K562 (cell line): ENCODE measurements at regions not wholly inside any gene's neighbourhood (a gene's known extent, or its start where the extent isn't known, plus 50 kb on each side); places are given as distances from the start of the nearest gene placed in this dataset.

Source experiments
- ATAC-seq: fragments of 200-7000 bp; cut with Tn5 transposase; 3 replicates; pipeline ENCODE4 v1.9.1; 2020; ENCODE audit warnings: moderate library complexity
- BruUV-seq: library from RNA; stranded (reverse); fragments of 400-500 nt; replicated peaks from 2 replicates; lab custom pipeline; 2021; lab: Mats Ljungman, UMichigan
- CTCF ChIA-PET: fragments of 300-600 bp; formaldehyde crosslinking; extraction: SDS; loops from one replicate; lab custom pipeline; 2021; ENCODE audit warnings: low intra/inter-chr PET ratio; lab: Yijun Ruan, JAX
- POLR2A ChIA-PET: fragments of 300-600, 350-650 bp; sonication (Branson Sonifier 250); formaldehyde crosslinking; extraction: SDS; loops from one replicate; lab custom pipeline; 2021; ENCODE audit warnings: antibody characterized with exemption, inconsistent platforms; lab: Yijun Ruan, JAX
- DNase-seq, 4 experiments: peaks; one replicate each; pipeline versions ENCODE4 v3.0.0 to v3.0.0-alpha.2; 2011 to 2018; ENCODE audit warnings: low spot score in 3 of 4, mixed read lengths in 3 of 4; ENCODE audit errors: extremely low read depth in 1 of 4
- FAIRE-seq: peaks from 2 replicates; lab custom pipeline; 2011; peaks lifted over from hg19 to GRCh38; lab: Jason Lieb, UNC
- H2AFZ ChIP-seq: 2 replicates; pipeline ENCODE4 v1.6.0; 2011; ENCODE audit warnings: low read depth, low read length, control low read depth, inconsistent platforms
- H3K27ac ChIP-seq: fragments of 200-600 bp; 3 replicates; pipeline ENCODE4 v1.8.0; 2011; ENCODE audit warnings: low read depth, mild to moderate bottlenecking, control low read depth, inconsistent platforms, low read length, moderate library complexity, mixed read lengths; ENCODE audit errors: extremely low read depth
- H3K27me3 ChIP-seq, 2 experiments: fragments of 300-600 bp in 1 of 2; 2 replicates in 1 of 2; 3 replicates in 1 of 2; pipeline versions ENCODE4 v1.6.0 to v1.8.0; 2011; ENCODE audit warnings: inconsistent platforms in 2 of 2, low read length in 2 of 2, mild to moderate bottlenecking in 1 of 2, mixed read lengths in 1 of 2, moderate library complexity in 1 of 2; ENCODE audit not compliant: control insufficient read depth in 2 of 2, insufficient read depth in 2 of 2
- H3K36me3 ChIP-seq: fragments of 300-600 bp; 3 replicates; pipeline ENCODE4 v1.8.0; 2011; ENCODE audit warnings: mild to moderate bottlenecking, low read length, inconsistent platforms; ENCODE audit not compliant: control insufficient read depth, insufficient read depth
- H3K4me1 ChIP-seq, 2 experiments: fragments of 200-600 bp in 1 of 2; replicated peaks in 1 of 2; 2 replicates in 1 of 2; 3 replicates in 1 of 2; pipeline versions ENCODE4 v1.5.1 to v1.8.0; 2011; ENCODE audit warnings: inconsistent platforms in 2 of 2, low read length in 2 of 2, mild to moderate bottlenecking in 1 of 2, mixed read lengths in 1 of 2, moderate library complexity in 1 of 2; ENCODE audit not compliant: control insufficient read depth in 2 of 2, insufficient read depth in 2 of 2
- H3K4me2 ChIP-seq: 2 replicates; pipeline ENCODE4 v1.6.1; 2011; ENCODE audit warnings: low read length, control low read depth, inconsistent platforms, mixed read lengths; ENCODE audit not compliant: insufficient read depth
- H3K4me3 ChIP-seq: fragments of 200-600 bp; sonication (generic), shearing (Covaris generic); 2 replicates; pipeline ENCODE4 v1.5.1; 2016; ENCODE audit warnings: control low read depth, inconsistent platforms
- H3K79me2 ChIP-seq: fragments of 200-600 bp; 3 replicates; pipeline ENCODE4 v1.8.0; 2011; ENCODE audit warnings: low read length, inconsistent platforms; ENCODE audit not compliant: control insufficient read depth, insufficient read depth
- H3K9ac ChIP-seq, 2 experiments: 2 replicates each; pipeline versions ENCODE4 v1.6.0 to v1.6.1; 2011; ENCODE audit warnings: low read depth in 2 of 2, low read length in 2 of 2, control low read depth in 1 of 2, inconsistent platforms in 1 of 2, mild to moderate bottlenecking in 1 of 2, mixed read lengths in 1 of 2; ENCODE audit not compliant: insufficient read depth in 1 of 2
- H3K9me1 ChIP-seq: one replicate; pipeline ENCODE4 v1.6.0; 2011; ENCODE audit warnings: inconsistent platforms, mild to moderate bottlenecking, low read length, moderate library complexity; ENCODE audit not compliant: control insufficient read depth, insufficient read depth
- H3K9me3 ChIP-seq: replicated peaks from 2 replicates; pipeline ENCODE4 v1.5.1; 2011; ENCODE audit warnings: low read depth, low read length, inconsistent platforms; ENCODE audit not compliant: control insufficient read depth, insufficient read depth
- H4K20me1 ChIP-seq: replicated peaks from 2 replicates; pipeline ENCODE4 v1.6.1; 2011; ENCODE audit warnings: low read length, inconsistent platforms, mixed read lengths; ENCODE audit not compliant: control insufficient read depth, insufficient read depth
- CBFA2T2 ChIP-seq: fragments of 450-650 bp; conservative IDR thresholded peaks from 2 replicates; pipeline ENCODE4 v1.6.1; 2017; ENCODE audit warnings: mild to moderate bottlenecking
- XRCC4 ChIP-seq: IDR thresholded peaks from one replicate; pipeline ENCODE4 v1.6.1; 2011; ENCODE audit not compliant: insufficient read depth, insufficient read length; ENCODE audit errors: extremely low read depth
- ZNF217 ChIP-seq: sonication (generic); formaldehyde crosslinking; IDR thresholded peaks from 2 replicates; pipeline ENCODE4 v1.8.0; 2022; ENCODE audit warnings: mild to moderate bottlenecking, missing genetic modification reagents
- WGBS: fragments of 100-300 bp; shearing (Covaris generic); methylation state at CpG from one replicate; pipeline ENCODE4 v1.1.6; 2016; ENCODE audit warnings: low coverage, mixed read lengths; ENCODE audit not compliant: insufficient coverage; ENCODE audit errors: missing lambda C conversion rate; 5-methylcytosine and 5-hydroxymethylcytosine counted together
- in situ Hi-C: fragments of 300-500 bp; cut with MboI; formaldehyde crosslinking; loops from 4 replicates; pipeline ENCODE4 v1.15.0; 2018; ENCODE audit warnings: inconsistent platforms, mixed read lengths
- intact Hi-C: fragments of 100-400 bp; cut with micrococcal nuclease; formaldehyde crosslinking; loops from 2 replicates; pipeline ENCODE4 v1.14.2; 2022
- TF ChIP-seq, protein P1 (sequence below): IDR thresholded peaks from 2 replicates; pipeline ENCODE4 v1.6.1; 2014; ENCODE audit warnings: antibody characterized with exemption
- TF ChIP-seq, protein P2 (sequence below), 2 experiments: fragments of 450-650 bp; IDR thresholded peaks; 2 replicates each; pipeline ENCODE4 v1.6.1; 2018; ENCODE audit warnings: mild to moderate bottlenecking in 2 of 2, low read depth in 1 of 2; ENCODE audit not compliant: partially characterized antibody in 2 of 2

DNA sequence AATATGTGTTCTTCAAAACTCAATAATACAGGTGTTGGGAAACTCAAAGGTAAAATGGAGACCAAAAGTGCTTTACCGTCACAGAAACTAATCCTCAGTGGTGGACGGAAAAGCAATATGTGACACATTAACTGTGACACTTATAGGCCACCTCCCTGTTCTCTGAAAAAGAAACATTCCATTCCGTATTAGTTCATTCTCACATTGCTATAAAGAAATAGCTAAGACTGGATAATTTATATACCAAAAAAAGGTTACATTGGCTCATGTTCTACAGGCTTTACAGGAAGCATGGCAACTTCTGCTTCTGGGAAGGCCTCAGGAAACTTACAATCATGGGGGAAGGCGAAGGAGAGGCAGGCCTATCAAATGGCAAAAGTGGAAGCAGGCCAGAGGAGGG is 435.3 kb upstream of the HTR2A start (continued):
- TF ChIP-seq, protein P1, sequence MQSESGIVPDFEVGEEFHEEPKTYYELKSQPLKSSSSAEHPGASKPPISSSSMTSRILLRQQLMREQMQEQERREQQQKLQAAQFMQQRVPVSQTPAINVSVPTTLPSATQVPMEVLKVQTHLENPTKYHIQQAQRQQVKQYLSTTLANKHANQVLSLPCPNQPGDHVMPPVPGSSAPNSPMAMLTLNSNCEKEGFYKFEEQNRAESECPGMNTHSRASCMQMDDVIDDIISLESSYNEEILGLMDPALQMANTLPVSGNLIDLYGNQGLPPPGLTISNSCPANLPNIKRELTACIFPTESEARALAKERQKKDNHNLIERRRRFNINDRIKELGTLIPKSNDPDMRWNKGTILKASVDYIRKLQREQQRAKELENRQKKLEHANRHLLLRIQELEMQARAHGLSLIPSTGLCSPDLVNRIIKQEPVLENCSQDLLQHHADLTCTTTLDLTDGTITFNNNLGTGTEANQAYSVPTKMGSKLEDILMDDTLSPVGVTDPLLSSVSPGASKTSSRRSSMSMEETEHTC, result no peak
- no peak for TF ChIP-seq ZNF217
- no peak for TF ChIP-seq XRCC4

DNA sequence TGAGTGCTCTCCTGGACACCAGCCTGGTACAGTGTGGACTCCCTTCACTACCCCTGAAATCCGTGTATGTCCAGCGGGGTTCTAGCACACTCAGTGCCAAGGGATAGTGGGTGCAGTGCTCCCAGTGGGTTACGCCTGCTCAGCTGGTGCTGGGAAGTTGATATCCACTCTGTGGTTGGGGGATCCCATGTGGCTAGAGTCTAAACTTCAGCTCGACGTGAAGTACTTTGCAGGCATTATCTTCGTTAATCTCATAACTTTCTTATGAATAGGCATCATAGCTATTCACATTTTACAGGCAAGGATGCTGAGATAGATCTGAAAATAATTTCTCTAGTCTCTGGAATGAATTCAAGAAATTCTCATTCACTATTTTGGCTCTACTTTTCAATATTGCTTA is 433.2 kb upstream of the HTR2A start:
- TF ChIP-seq, protein P2, sequence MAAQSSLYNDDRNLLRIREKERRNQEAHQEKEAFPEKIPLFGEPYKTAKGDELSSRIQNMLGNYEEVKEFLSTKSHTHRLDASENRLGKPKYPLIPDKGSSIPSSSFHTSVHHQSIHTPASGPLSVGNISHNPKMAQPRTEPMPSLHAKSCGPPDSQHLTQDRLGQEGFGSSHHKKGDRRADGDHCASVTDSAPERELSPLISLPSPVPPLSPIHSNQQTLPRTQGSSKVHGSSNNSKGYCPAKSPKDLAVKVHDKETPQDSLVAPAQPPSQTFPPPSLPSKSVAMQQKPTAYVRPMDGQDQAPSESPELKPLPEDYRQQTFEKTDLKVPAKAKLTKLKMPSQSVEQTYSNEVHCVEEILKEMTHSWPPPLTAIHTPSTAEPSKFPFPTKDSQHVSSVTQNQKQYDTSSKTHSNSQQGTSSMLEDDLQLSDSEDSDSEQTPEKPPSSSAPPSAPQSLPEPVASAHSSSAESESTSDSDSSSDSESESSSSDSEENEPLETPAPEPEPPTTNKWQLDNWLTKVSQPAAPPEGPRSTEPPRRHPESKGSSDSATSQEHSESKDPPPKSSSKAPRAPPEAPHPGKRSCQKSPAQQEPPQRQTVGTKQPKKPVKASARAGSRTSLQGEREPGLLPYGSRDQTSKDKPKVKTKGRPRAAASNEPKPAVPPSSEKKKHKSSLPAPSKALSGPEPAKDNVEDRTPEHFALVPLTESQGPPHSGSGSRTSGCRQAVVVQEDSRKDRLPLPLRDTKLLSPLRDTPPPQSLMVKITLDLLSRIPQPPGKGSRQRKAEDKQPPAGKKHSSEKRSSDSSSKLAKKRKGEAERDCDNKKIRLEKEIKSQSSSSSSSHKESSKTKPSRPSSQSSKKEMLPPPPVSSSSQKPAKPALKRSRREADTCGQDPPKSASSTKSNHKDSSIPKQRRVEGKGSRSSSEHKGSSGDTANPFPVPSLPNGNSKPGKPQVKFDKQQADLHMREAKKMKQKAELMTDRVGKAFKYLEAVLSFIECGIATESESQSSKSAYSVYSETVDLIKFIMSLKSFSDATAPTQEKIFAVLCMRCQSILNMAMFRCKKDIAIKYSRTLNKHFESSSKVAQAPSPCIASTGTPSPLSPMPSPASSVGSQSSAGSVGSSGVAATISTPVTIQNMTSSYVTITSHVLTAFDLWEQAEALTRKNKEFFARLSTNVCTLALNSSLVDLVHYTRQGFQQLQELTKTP (IDR thresholded peaks at IDR 0.05; ENCODE audit: low read depth in 1 of 2, partially characterized antibody in 2 of 2), result no peak
- no peak for TF ChIP-seq CBFA2T2
- TF ChIP-seq, all 486 proteins: peak for 0
- ATAC-seq (no peak), FAIRE-seq (no peak), DNase-seq (no peak)
- Histone ChIP-seq H3K27me3 (no peaks in the 10 kb centered on the region), H3K79me2 (no peaks in the 10 kb centered on the region), H3K36me3 (no peaks in the 10 kb centered on the region), H3K9me3 (no peaks in the 10 kb centered on the region), H3K4me1 (no peaks in the 10 kb centered on the region), H3K27ac (no peak overlapping the region), H3K9me1 (no peaks in the 10 kb centered on the region), H2AFZ (no peak overlapping the region), H3K4me3 (no peak overlapping the region), H3K9ac (no peak overlapping the region), H4K20me1 (no peaks in the 10 kb centered on the region), H3K4me2 (no peak overlapping the region)
- intact Hi-C loops, result no loop called here
- WGBS, result 2% methylated on average over 6 of the region's 6 CpGs
- BruUV-seq, result no TSS peak
- in situ Hi-C loops, result no loop called here
- ChIA-PET CTCF (no interaction called here), POLR2A (no interaction called here)
